ENCODE measurements at regions not wholly inside any gene's neighbourhood (a gene's known extent, or its start where the extent isn't known, plus 50 kb on each side); places are given as distances from the start of the nearest gene placed in this dataset.

DNA sequence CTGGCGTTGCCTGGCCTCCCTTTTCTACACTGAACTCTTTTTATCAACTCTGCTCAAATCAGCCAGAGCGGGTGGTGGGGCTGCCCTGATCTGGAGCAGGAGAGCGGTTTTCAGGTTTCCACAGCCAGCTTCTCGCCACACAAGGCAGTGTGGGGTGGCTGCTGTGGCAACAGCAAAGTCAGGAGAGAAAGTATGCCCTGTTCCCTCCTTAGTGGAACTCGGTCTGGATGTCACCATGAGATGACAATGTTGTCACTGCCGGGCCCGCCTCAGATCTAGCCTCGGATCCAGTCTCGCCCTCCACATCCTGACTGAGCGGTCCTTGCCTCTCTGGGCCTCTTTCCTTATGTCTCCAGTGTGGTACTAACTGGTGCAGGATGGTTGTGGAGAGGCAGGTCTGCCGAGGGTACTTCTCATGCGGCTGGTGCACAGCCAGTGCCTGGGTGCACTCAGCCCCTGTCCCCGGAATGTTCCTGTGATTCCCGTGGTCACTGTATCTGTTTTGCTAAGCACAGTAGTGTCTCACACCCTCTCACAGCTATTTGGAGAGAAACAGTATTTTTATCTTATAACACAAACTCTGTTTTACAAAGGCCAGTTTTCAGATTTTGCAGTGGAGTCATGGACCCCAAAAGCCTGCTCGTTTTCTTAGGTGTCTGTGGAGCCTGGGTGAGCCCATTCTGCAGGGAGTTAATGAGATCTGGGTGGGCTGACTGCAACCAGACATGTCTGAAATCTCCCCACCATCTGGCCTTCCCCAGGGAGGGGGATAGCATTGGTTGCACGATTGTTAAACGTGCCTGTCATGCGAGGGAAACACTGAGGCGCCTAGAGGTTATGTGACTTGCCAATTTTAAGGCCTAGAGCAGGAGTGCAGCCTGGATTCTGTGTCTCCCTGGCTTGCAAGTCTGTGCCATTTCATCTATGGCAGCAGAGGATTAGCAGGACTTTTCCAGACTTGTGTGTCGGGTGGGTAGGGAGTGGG, 261.1 kb upstream of the AGAP1 start:
- H2AFZ ChIP-seq (ENCODE audit: low read length), result peak overlapping the region; percentile 29; the same call in 1 of the 2 replicates

More for the DNA sequence above, 261.1 kb upstream of the AGAP1 start:
- no peak overlapping the region for H2BK20ac ChIP-seq (ENCODE audit: low read length)
- CTCF ChIA-PET (ENCODE audit: partially characterized antibody), result interaction anchor here (1.6 kb wide), 1 partner anchor 363 kb away, joined by 3 read pairs; no protein-coding TSS in a partner anchor
- no peak overlapping the region for H3K27ac ChIP-seq (ENCODE audit: low read depth, low read length)
- no peaks in the 10 kb centered on the region for H3K23me2 ChIP-seq (ENCODE audit: low read depth, low read length)
- DNase-seq (ENCODE audit: low read depth in 1 of 2, low spot score in 2 of 2) (no peak), FAIRE-seq (no peak)
- H3K14ac ChIP-seq (ENCODE audit: insufficient read length), result peak overlapping the region; percentile 93
- no peak overlapping the region for H3K9ac ChIP-seq (replicated peaks in 1 of 4; ENCODE audit: extremely low read depth in 1 of 4, low read depth in 3 of 4, low read length in 3 of 4)
- TF ChIP-seq SP4 (IDR thresholded peaks at IDR 0.05; ENCODE audit: low read length), result no peak
- POLR2A ChIA-PET (ENCODE audit: partially characterized antibody), result no interaction called here
- H4K5ac ChIP-seq (ENCODE audit: insufficient read length, low read depth, low read length), result no peak overlapping the region
- no peak overlapping the region for H2BK15ac ChIP-seq (ENCODE audit: low read length)
- H4K8ac ChIP-seq (ENCODE audit: extremely low read depth, insufficient read depth, low read length), result no peak overlapping the region
- no peaks in the 10 kb centered on the region for H3K9me3 ChIP-seq (ENCODE audit: insufficient read depth in 2 of 2, low read depth in 1 of 2, low read length in 1 of 2)
- WGBS, 2 experiments (ENCODE audit: extremely low coverage in 1 of 2, insufficient coverage in 1 of 2, insufficient read length in 1 of 2, insufficient replicate concordance in 2 of 2, low coverage in 1 of 2, low lambda C conversion rate in 2 of 2, missing lambda C conversion rate in 1 of 2), result 90% methylated on average over 20 of the region's 20 CpGs; no CpG with 5 or more reads in 1 of the 2 experiments
- H3K4me1 ChIP-seq (replicated peaks in 1 of 4; ENCODE audit: control insufficient read depth in 3 of 4, insufficient read depth in 4 of 4, low read length in 3 of 4), result no peaks in the 10 kb centered on the region
- H2AK5ac ChIP-seq (ENCODE audit: low read depth, low read length), result no peak overlapping the region
- H3K79me2 ChIP-seq (ENCODE audit: control insufficient read depth in 1 of 2, insufficient read depth in 2 of 2, low read length in 2 of 2), result no peaks in the 10 kb centered on the region
- H3K79me1 ChIP-seq (ENCODE audit: low read depth, low read length), result no peaks in the 10 kb centered on the region
- no peak overlapping the region for H3K18ac ChIP-seq (ENCODE audit: extremely low read depth, low read length)
- H2BK120ac ChIP-seq (replicated peaks; ENCODE audit: low read depth, low read length), result no peak overlapping the region
- H3K27me3 ChIP-seq (replicated peaks in 1 of 4; ENCODE audit: control insufficient read depth in 3 of 4, extremely low read depth in 1 of 4, insufficient read depth in 3 of 4, low read length in 3 of 4), result no peaks in the 10 kb centered on the region
- no peaks in the 10 kb centered on the region for H3K36me3 ChIP-seq (ENCODE audit: control insufficient read depth in 2 of 4, insufficient read depth in 4 of 4, low read length in 3 of 4)
- H3K4ac ChIP-seq (replicated peaks; ENCODE audit: insufficient read length, low read depth, low read length), result no peak overlapping the region
- no peak overlapping the region for H2BK5ac ChIP-seq (ENCODE audit: low read depth, low read length)
- no peak overlapping the region for H2BK12ac ChIP-seq (ENCODE audit: low read depth, low read length)
- no peak overlapping the region for H3K4me2 ChIP-seq (ENCODE audit: insufficient read depth in 1 of 2, low read depth in 2 of 2, low read length in 2 of 2)
- no peak overlapping the region for H3K56ac ChIP-seq (replicated peaks; ENCODE audit: insufficient read length, low read depth, low read length)
- no peak overlapping the region for H3K4me3 ChIP-seq (ENCODE audit: extremely low read depth in 1 of 4, insufficient read depth in 2 of 4, low read depth in 3 of 4, low read length in 4 of 4)
- H4K20me1 ChIP-seq (replicated peaks in 1 of 2; ENCODE audit: control insufficient read depth in 1 of 2, insufficient read depth in 2 of 2, low read length in 2 of 2), result no peaks in the 10 kb centered on the region
- no peak overlapping the region for H4K91ac ChIP-seq (replicated peaks; ENCODE audit: insufficient read length, low read length)
- no peak overlapping the region for H3K23ac ChIP-seq (ENCODE audit: insufficient read length)
